Stimulated activated naive B cell treated with anti-CD40 and anti-IgM and Interleukin-4, amounts not matched to agents 10 μg/mL and 1 μg/mL and 100 μg/mL, for 72 hours (primary cell): ENCODE measurements at regions not wholly inside any gene's neighbourhood (a gene's known extent, or its start where the extent isn't known, plus 50 kb on each side); places are given as distances from the start of the nearest gene placed in this dataset.

Experiments used
- ATAC-seq, 2 donors: fragments of 150-1000 bp; cut with Tn5 transposase; replicated peaks; 2 replicates each; pipeline ENCODE4 v1.10.0; 2021; ENCODE audit warnings: moderate library complexity in 1 of 2
- DNase-seq: peaks from one replicate; pipeline ENCODE4 v3.0.0; 2021
- H3K27ac Mint-ChIP-seq: one replicate; pipeline ENCODE4 v1.8.0; 2022; ENCODE audit warnings: mild to moderate bottlenecking, mixed read lengths
- H3K27me3 Mint-ChIP-seq, 2 donors: one replicate each; pipeline ENCODE4 v1.8.0; 2022; ENCODE audit warnings: mixed read lengths in 2 of 2
- H3K36me3 Mint-ChIP-seq, 2 donors: one replicate each; pipeline ENCODE4 v1.8.0; 2022; ENCODE audit warnings: mixed read lengths in 2 of 2, mild to moderate bottlenecking in 1 of 2
- H3K4me1 Mint-ChIP-seq, 2 donors: one replicate each; pipeline ENCODE4 v1.8.0; 2022; ENCODE audit warnings: mixed read lengths in 2 of 2, mild to moderate bottlenecking in 1 of 2
- H3K4me3 Mint-ChIP-seq, 2 donors: one replicate each; pipeline ENCODE4 v1.8.0; 2022; ENCODE audit warnings: mild to moderate bottlenecking in 2 of 2, mixed read lengths in 2 of 2, moderate library complexity in 1 of 2
- H3K9me3 Mint-ChIP-seq, 2 donors: one replicate each; pipeline ENCODE4 v1.8.0; 2022; ENCODE audit warnings: mixed read lengths in 2 of 2, mild to moderate bottlenecking in 1 of 2

DNA sequence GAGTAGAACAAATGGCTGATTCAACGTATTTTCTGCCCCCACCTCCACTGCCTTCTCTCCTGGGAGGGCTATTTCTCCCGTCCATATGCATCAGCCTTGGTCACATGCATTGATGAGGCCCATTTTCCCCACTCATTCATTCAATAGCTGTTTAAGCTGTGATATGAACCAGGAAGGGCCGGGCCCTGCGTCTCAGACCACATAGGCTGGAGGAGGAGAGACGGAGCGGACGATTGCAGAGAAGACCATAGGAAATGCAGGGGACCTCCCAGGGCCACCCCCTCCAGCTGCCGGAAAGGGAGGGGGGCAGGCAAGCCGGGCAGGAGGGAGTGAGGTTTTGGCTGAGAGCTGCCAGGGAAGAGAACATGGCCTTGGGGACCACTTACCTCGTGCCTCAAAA lies 104.4 kb upstream of the TMEM132D start:
- Mint-ChIP-seq H3K4me3 (no peak overlapping the region), H3K9me3 (no peaks in the 10 kb centered on the region), H3K36me3 (no peaks in the 10 kb centered on the region), H3K4me1 (no peaks in the 10 kb centered on the region), H3K27ac (no peak overlapping the region), H3K27me3 (peaks cover 0 to 4% of the 10 kb centered on the region in 2 donors)
- ATAC-seq (no peak), DNase-seq (no peak)

DNA sequence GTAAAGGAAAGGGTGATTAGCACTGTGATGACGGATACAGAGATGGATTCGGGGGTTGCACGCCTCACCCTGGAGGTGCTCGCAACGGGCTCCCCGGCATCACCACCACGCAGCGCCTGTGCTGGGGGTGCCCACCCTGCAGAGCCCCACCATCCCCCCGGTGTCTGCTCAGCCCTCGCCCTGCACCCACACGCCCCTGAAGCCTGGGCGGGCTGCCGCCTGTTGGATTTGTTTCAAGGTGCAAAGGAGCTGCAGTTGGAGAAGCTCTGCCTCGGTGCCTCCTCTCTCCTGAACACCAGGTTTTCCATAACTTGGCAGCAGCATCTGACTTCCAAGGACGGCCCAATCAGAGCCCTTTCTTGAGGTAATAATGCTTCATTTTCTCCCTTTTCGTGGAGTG lies 106.1 kb upstream of the TMEM132D start:
- ATAC-seq (no peak), DNase-seq (no peak)
- peaks cover 0 to 4% of the 10 kb centered on the region in 2 donors for H3K27me3 Mint-ChIP-seq
- no peaks in the 10 kb centered on the region for H3K9me3 Mint-ChIP-seq
- no peak overlapping the region for H3K4me3 Mint-ChIP-seq
- no peak overlapping the region for H3K27ac Mint-ChIP-seq
- no peaks in the 10 kb centered on the region for H3K36me3 Mint-ChIP-seq
- no peaks in the 10 kb centered on the region for H3K4me1 Mint-ChIP-seq

DNA sequence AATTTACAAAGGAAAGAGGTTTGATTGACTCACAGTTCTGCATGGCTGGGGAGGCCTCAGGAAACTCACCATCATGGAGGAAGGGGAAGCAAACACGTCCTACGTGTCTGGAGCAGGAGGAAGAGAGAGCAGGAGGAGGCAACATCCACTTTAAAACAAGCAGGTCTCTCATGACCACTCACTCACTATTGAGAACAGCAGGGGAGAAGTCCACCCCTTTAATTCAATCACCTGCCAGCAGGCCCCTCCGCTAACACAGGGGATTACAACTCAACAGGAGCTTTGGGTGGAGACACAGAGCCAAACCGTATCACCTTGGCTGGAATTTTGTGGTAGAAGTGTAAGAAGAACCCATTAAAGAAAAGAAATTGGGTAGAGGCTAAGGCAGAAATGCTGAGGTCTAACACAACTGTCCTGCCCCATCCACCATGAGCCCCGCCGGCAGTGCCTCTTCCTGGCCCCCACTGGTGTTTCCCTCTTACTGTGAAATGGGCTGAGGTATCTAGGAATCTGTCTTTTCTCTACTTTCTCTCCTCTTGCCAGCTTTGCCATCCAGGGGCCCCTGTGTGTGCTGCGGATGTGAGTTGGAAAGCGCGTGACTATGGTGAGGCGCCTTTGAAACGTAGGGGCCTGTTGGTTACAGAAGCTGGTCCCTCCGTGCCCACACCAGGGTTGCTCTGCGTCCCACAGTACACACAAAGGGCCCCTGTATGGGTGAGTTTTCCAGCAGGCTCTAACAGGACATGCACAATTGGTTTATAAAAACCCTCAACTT lies 108.0 kb upstream of the TMEM132D start:
- Mint-ChIP-seq H3K27me3 (peaks cover 0 to 4% of the 10 kb centered on the region in 2 donors), H3K36me3 (no peaks in the 10 kb centered on the region), H3K4me3 (no peak overlapping the region), H3K27ac (no peak overlapping the region), H3K4me1 (no peaks in the 10 kb centered on the region), H3K9me3 (no peaks in the 10 kb centered on the region)
- ATAC-seq (no peak), DNase-seq (no peak)

DNA sequence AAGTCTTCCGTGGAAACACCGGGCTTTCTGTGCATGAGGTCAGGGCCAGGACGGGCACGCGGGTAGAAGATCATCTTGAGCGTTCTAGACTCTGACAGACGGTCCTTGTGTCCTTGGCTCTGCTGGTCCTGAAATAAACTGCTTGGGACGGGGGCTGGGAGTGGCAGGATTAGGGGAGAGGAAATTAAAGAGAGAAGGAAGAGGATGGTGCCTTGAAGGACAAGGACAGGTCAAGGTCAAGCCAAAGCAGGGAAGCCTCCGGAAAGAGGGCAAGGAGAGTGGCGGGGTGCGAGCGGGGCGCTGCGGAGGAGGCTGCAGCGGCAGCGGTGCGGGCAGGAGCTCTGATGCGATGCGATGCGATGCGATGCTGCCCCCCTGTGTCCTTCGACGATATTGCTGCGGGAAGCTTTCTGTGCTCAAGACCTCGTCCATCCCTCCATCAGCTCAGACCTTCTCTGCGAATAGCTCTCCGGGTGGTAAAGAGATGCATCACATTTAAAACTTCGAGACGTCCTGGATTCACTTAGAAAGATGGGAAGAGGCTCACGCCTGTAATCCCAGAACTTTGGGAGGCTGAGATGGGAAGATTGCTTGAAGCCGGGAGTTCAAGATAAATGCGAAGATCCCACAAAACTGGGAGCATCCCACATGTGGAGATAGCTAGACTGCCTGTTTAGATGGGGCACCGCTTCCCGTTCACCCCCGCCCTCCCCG lies 110.1 kb upstream of the TMEM132D start:
- ATAC-seq (peak; percentile 70 to 73), DNase-seq (peak; percentile 31)
- no peak overlapping the region for H3K27ac Mint-ChIP-seq
- H3K27me3 Mint-ChIP-seq = peaks cover 0 to 4% of the 10 kb centered on the region in 2 donors
- no peaks in the 10 kb centered on the region for H3K36me3 Mint-ChIP-seq
- no peaks in the 10 kb centered on the region for H3K4me1 Mint-ChIP-seq
- no peak overlapping the region for H3K4me3 Mint-ChIP-seq
- H3K9me3 Mint-ChIP-seq = no peaks in the 10 kb centered on the region

DNA sequence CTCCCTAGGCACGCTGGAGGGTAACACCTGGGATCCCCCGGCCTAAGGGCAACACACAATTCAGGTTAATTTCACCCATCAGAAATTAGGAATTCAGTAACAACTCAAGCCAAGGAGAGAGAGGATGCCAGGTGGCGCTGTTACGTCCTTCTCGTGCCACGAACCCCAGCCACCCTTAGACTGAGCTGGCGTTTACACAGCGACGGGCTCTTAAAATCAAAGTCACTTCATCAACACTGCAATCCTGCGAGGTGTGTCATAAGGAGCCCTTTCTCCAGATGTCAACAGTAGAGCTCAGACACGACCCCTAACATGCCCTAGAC lies 110.6 kb upstream of the TMEM132D start:
- H3K4me1 Mint-ChIP-seq = no peaks in the 10 kb centered on the region
- no peak for ATAC-seq

DNA sequence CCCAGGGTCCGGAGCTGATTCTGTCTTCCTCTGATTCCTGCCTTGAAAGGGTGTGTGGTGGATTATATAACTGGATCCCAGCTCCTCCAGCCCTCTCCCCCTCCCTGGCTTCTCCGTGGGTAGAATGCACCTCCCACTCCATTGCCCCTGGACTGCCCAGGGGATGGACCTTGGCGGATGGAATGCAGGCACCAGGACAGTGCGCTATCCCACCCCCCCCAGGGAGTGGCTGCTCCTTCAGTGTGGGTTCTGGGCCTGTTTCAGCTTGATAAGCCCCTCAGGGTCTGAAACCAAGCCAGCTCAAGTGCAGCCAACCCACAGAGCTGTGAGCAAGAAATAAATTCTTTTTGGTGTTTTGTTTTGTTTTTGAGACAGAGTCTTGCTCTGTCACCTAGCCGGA lies 112.4 kb upstream of the TMEM132D start:
- ATAC-seq = no peak
- no peak overlapping the region for H3K4me3 Mint-ChIP-seq
- no peaks in the 10 kb centered on the region for H3K4me1 Mint-ChIP-seq
- H3K27me3 Mint-ChIP-seq = peaks cover 0 to 4% of the 10 kb centered on the region in 2 donors
- no peak overlapping the region for H3K27ac Mint-ChIP-seq
- no peaks in the 10 kb centered on the region for H3K9me3 Mint-ChIP-seq
- DNase-seq = no peak
- no peaks in the 10 kb centered on the region for H3K36me3 Mint-ChIP-seq

More for the DNA sequence above, 110.6 kb upstream of the TMEM132D start:
- no peak overlapping the region for H3K4me3 Mint-ChIP-seq
- no peaks in the 10 kb centered on the region for H3K36me3 Mint-ChIP-seq
- H3K27ac Mint-ChIP-seq = no peak overlapping the region
- DNase-seq = no peak
- H3K27me3 Mint-ChIP-seq = peaks cover 0 to 4% of the 10 kb centered on the region in 2 donors
- H3K9me3 Mint-ChIP-seq = no peaks in the 10 kb centered on the region

DNA sequence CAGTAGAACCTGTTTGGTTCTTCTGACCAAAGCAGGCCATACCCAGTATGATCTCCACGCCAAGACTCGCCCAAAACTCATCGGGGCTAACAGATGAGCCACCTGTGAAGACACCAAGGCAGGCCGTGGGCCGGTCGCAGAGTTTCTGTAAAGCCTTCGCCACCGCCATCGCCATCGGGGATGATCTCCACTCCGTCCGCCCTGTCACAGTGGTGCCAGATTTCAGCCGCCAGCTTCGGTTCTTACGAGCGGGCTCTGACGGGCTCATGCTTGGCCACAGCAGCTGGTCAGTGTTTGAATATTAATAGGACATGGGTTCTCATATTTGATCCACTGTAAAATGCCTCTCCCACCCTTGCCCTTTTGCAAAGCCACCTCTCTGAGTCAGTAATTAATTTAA lies 113.2 kb upstream of the TMEM132D start:
- DNase-seq (no peak), ATAC-seq (no peak)
- Mint-ChIP-seq H3K4me1 (no peaks in the 10 kb centered on the region), H3K4me3 (no peak overlapping the region), H3K36me3 (no peaks in the 10 kb centered on the region), H3K27ac (no peak overlapping the region), H3K9me3 (no peaks in the 10 kb centered on the region), H3K27me3 (no peaks in the 10 kb centered on the region)

DNA sequence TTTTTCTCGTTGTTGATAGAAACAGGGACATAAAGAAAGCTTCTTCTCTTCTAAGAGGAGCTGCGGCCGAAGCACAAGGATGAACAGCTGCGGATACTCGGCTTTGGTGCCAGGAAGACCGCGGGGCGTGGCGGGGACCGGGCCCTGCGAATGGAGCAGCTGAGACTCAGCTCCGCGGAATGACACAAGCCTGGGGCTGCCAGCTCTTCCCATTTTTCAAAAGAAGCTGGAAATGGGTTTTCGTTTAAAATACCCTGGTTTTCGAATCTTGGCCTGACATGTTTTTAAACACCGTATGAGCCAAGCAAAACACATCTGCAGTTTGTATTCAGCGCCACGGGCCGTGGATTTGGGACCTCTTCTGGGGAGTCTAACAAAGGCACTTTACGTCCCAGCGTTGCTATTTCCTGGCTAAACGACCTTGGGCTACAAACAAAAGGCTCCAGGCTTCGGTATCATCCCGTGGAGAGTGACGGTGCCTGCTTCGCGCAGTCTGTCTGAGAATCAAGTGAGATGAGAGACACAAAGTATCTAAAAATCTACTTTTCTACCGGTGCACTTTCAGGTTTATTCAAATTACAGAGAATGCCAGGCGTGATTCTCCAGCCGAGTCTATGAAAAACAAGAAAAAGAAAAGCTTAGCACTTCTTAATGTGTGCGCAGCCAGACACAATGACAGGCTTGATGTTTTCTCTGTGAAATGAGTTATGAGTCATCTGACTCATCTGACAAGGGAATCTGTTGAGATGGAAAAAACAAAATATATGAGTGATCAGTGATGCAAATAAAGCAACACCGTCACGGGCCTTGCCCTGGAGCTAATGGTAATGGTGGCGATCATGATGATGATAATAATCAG lies 114.0 kb upstream of the TMEM132D start:
- H3K4me3 Mint-ChIP-seq = no peak overlapping the region

DNA sequence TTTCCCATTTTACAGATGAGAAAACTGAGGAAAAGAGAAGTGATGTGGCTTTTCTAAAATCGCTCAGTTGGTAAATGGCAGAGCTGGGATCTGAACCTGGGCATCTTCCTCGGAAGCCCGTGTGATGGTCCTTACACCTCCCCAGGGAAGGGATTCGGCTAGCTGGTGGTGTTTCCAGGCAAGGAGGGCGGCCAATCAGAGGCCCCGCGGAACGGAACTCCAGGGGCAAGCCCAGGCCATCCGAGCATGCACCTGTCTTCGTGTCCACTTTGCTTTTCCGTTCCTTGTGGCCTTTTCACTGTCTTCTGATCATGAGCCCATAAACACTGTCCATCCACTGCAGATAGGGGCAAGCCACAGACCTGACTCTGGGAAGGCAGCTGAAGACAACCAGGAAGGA lies 114.8 kb upstream of the TMEM132D start:
- Mint-ChIP-seq H3K27me3 (no peaks in the 10 kb centered on the region), H3K27ac (no peak overlapping the region), H3K9me3 (no peaks in the 10 kb centered on the region), H3K36me3 (no peaks in the 10 kb centered on the region), H3K4me1 (no peaks in the 10 kb centered on the region), H3K4me3 (no peak overlapping the region)
- ATAC-seq (no peak), DNase-seq (no peak)

More for the DNA sequence above, 114.0 kb upstream of the TMEM132D start:
- DNase-seq = no peak
- H3K4me1 Mint-ChIP-seq = no peaks in the 10 kb centered on the region
- no peaks in the 10 kb centered on the region for H3K36me3 Mint-ChIP-seq
- H3K9me3 Mint-ChIP-seq = no peaks in the 10 kb centered on the region
- ATAC-seq = no peak
- no peaks in the 10 kb centered on the region for H3K27me3 Mint-ChIP-seq
- H3K27ac Mint-ChIP-seq = no peak overlapping the region

DNA sequence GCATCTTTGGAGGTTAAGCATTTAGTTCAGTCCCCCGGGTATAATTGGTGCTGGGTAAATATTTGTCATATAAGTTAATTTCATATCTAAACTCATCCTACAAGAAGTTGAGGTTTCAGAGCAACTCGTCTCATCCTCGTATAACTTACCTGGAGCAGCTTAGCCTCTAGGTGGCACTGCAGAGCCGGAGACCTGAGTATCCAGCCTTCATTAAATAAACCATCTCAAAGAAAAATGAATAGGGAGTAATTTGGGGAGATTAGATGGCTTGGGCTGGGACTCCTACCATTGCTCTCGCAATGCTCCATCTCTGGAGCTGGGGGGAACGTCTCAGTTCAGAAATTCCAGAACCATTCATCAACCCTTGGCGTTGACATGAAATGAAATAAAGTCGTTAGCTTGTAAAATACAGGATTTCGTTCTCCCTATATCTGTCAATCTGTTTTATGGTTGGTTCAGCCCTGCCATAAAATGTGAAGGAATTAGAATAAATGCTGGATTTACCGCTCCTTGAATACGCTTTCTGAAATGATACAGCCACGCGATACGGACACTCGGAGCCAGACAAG lies 122.9 kb upstream of the TMEM132D start:
- Mint-ChIP-seq H3K27ac (no peak overlapping the region), H3K27me3 (no peaks in the 10 kb centered on the region), H3K4me1 (no peaks in the 10 kb centered on the region), H3K36me3 (no peaks in the 10 kb centered on the region), H3K9me3 (no peaks in the 10 kb centered on the region), H3K4me3 (no peak overlapping the region)
- ATAC-seq (peak in 1 of 2 donors; percentile 41), DNase-seq (no peak)

DNA sequence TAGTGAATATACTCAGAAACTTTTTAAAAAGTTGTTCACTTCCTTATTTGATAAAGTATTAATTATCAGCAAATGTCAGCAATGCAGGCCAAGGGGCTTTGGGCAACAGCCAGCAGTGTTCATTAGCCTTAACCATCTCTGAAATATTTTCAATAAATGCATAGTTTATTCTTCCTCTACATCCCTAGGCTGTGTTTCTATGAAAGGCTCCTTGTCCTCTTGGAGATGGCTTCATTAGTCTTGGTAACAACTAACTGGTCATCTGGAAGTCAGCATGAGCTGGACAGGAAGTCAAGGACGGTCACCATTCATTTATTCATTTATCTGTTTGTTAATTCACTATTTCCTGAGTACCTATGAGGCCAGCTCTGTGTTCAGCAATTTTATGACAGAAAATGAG lies 124.0 kb upstream of the TMEM132D start:
- Mint-ChIP-seq H3K27me3 (no peaks in the 10 kb centered on the region), H3K9me3 (no peaks in the 10 kb centered on the region), H3K36me3 (no peaks in the 10 kb centered on the region), H3K4me3 (no peak overlapping the region), H3K27ac (no peak overlapping the region), H3K4me1 (no peaks in the 10 kb centered on the region)
- DNase-seq (no peak), ATAC-seq (no peak)

DNA sequence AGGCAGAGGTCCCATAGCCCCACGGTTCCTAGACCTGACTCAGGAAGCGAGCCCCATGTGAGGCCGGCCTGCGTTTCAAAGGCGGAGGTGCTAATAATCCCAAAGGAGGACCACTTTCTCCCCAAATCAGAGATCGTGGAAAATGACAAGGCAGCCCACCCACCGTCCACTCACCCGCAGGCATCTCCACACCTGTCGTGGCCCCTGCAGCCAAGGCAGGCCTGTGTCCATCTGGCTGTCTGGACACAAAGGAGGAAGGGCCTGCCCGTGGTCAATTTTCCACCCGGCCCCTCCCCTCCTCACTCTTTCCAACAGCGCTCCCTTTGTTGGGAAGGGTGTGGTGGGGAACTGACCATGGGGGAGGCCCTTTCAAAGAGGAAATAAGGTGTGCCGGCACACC lies 125.3 kb upstream of the TMEM132D start:
- no peak for ATAC-seq
- Mint-ChIP-seq H3K27ac (no peak overlapping the region), H3K9me3 (no peaks in the 10 kb centered on the region), H3K27me3 (no peaks in the 10 kb centered on the region), H3K36me3 (no peaks in the 10 kb centered on the region), H3K4me1 (no peaks in the 10 kb centered on the region), H3K4me3 (no peak overlapping the region)
- DNase-seq = no peak

DNA sequence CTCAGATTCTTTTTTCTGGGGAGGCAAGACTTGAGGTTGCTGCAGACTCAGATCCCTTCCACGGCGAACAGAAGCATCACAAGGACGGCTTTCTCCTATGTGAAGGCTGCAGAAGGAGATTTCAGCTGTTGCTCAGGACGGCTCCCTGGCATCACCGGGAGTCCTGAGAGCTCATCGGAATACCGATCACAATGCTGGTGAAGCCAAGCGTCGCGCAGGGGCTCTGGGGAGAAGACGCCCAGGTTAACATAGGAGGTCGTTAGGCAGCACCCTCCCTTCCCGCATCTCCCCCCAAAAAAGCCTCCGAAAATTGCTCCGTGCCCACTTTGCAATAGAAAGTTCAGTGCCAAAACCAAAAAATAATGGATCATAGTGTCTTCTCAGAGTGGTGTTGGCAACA lies 127.2 kb upstream of the TMEM132D start:
- H3K27me3 Mint-ChIP-seq = no peaks in the 10 kb centered on the region
- no peak overlapping the region for H3K27ac Mint-ChIP-seq
- H3K9me3 Mint-ChIP-seq = no peaks in the 10 kb centered on the region
- ATAC-seq = no peak
- no peak overlapping the region for H3K4me3 Mint-ChIP-seq
- H3K4me1 Mint-ChIP-seq = no peaks in the 10 kb centered on the region
- no peak for DNase-seq
- no peaks in the 10 kb centered on the region for H3K36me3 Mint-ChIP-seq

DNA sequence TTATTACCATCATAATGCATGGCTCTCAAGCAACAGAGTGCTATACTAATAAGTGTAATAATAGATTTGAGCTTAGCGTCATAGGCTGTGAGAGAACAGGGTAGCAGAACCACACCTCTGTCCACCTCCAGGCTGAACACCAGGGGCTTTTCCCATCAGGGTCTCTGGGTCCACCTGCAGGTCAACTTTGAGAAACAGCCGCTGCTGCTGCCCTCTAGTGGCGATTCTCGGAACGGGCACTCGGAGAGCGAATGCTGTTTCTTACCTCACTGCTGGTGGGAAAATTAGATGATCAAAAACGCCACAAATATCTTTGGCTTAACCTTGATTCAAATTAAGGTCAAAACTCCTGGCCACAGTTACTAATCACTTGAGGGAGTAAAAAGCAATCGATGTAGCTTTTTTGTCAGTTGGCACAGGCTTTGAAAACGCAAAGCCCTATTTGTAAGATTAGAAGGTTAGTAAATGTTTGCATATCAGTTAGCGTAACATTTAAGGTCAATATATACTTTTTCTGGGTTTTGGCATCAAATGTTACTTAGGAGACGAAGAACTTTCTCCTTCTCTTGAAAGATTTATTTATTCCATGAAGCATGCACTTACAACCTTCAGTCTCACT lies 127.9 kb upstream of the TMEM132D start:
- peak; percentile 46 for DNase-seq
- H3K4me3 Mint-ChIP-seq = no peak overlapping the region
- H3K4me1 Mint-ChIP-seq = no peaks in the 10 kb centered on the region
- ATAC-seq = peak; percentile 45 to 65
- H3K9me3 Mint-ChIP-seq = no peaks in the 10 kb centered on the region
- no peak overlapping the region for H3K27ac Mint-ChIP-seq
- H3K27me3 Mint-ChIP-seq = peaks cover 0 to under 1% of the 10 kb centered on the region in 2 donors
- no peaks in the 10 kb centered on the region for H3K36me3 Mint-ChIP-seq
